NOMO-1 (cell line): ENCODE measurements at regions not wholly inside any gene's neighbourhood (a gene's known extent, or its start where the extent isn't known, plus 50 kb on each side); places are given as distances from the start of the nearest gene placed in this dataset.

ENCODE experiments used
- DNase-seq, 2 experiments: peaks; one replicate each; lab custom pipeline; 2025; ENCODE audit not compliant: unreplicated experiment in 2 of 2; lab: John Stamatoyannopoulos, UW

- no peak for DNase-seq
Measured at GRCh38 chr7:47049234-47049774, 532.6 kb downstream of the TNS3 start.

- peak; percentile 14 to 65 for DNase-seq
Measured at GRCh38 chr7:47047384-47047783, 534.5 kb downstream of the TNS3 start.

- DNase-seq: no peak
Measured at GRCh38 chr7:47046949-47047348, 535.0 kb downstream of the TNS3 start.

DNA sequence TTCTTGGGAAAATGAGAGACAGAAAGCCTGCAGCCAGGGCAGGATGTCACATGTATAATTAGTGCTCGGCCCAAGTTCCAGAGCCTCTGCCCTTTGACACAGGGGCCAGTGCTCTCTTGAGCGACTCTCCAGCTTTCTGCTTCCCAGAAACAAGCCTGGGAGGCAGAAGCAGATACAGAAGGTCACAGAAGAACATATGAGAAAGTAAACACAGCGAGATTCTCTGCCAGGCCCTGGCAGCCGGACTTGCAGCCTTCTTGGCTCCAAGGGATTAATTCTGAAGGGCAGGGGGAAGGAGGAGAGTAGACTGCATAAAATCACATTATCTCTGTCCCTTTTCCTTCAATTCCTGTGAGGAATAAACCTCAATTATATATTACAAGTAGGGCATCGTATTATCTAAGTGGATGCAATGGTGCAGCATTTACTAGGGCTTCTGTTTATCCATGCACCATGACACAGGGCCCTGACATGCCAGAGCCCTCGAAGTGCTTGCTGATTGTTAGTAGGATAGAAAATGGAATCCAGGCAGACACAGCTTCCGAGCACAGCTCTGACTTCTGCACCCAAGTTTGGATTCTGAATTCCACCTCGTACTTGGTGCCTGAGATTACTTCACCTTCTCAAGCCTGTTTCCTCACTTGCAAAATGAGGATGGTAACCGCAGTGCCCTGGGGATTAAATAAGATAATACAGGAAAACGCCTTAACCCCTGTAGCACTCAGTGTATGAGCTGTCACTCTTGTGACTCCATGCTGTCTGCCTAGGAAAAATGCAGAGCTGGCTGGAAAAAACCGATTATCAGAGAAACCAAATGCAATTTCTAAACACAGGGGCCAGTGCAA, 536.5 kb downstream of the TNS3 start:
- DNase-seq: no peak

- no peak for DNase-seq
Measured at GRCh38 chr7:47044625-47045024, 537.3 kb downstream of the TNS3 start.

DNA sequence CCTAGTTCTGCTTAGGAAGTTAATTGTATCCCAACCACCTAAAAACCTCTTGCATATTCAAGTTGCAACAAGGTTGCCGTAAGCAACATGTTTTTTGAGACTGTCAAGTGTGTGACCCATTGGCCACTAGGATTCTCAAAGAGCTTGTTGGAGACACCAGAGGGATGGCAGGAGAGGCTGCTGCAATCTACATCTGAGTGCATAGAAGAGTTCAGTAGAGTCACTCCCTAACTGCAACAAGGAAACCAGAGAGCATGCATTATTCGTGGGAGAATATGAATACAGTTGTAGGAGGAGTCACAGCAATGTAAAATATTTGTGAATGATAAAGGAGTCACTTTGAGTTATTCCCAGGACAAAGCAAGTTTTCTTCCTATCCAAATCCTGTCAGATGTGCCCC, 538.6 kb downstream of the TNS3 start:
- no peak for DNase-seq

GRCh38 chr7:47042669-47043068, 539.2 kb downstream of the TNS3 start:
- DNase-seq: no peak

- DNase-seq: no peak
Measured at GRCh38 chr7:47040795-47041347, 541.0 kb downstream of the TNS3 start.

GRCh38 chr7:47039904-47040303, 542.0 kb downstream of the TNS3 start:
- DNase-seq: no peak

DNA sequence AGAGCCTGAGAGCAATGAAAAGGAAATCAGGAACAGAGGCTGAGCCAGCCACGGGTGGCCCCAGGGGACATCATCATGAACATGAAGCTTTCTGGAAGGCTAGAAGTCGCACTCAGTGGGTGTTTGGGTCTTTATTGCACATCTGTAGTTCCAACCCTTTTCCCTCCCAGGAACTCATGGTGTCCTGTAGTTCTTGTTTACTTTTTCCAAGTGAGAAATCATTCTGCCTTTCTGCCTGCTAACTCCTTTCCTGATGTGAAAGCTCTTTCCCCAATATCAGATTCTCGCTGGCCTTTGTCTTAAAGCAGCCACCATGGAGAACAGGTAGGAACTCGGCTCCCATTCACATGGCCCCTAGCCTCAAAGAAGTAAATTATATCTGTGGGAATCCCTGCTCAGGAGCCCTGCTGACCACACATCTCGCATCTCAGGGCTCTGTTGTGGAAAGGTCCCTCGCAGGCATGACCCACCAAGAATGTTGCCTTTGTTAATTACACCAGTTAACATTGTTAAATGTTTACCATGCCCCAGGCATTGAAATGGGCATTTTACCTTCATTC, 542.7 kb downstream of the TNS3 start:
- no peak for DNase-seq

DNA sequence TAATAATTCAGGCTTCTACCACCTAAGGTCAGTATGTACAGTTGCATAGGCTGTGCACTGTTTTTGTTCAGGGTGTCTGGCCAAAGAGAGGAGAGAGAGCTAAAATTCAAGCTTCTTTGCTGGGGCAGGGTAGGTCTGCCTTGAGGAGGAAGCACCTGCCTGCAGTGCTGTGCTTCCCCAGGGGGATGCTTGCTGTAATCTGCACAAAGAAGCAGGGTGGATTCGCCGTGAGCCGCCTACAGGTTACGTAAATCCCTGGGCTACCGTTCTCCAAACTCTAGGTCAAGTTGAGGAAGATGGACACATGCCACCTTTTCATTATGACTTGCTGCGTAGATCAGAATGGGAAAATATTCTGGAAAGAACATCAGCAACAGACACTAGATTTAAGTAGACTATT, 543.3 kb downstream of the TNS3 start:
- DNase-seq: no peak

- DNase-seq: no peak
Measured at GRCh38 chr7:47037607-47038006, 544.3 kb downstream of the TNS3 start.

DNA sequence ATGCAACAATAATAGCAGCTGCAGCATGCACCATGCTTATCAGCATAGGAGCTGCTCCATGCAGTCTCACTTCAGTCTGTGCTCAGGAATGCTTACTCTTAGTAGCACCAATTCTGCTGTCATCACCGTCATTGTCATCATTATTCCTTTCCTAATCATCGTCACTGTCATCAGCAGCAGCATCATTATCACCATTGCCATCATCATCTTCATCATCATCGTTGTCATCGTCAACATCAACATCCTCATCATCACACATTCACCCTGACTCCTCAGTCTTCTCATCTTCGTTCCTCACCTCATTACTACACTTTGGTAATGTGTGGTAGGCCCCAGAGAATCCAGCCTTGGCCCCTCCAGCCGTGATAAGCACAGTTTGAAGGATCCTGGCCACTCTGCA, 545.0 kb downstream of the TNS3 start:
- DNase-seq: no peak

DNA sequence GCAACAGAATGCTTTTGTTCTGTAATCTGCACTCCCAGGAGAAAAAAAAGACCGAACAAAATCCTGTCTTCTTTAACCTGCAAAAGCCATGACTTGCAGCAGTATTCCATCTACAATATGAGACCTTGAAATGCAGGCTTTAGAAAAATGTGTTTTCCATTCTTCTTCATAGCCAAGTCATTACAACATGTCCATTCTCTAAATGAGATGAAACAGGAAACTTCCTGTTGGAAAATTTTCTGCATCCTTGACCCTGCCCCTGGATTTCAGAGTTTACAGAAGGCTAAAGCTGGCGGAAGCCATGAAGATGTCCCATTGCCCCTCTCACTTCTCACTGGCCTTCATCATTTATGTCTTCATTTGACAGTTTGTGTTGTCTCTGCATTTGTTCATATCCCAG, 546.4 kb downstream of the TNS3 start:
- no peak for DNase-seq

- no peak for DNase-seq
Measured at GRCh38 chr7:47034180-47034579, 547.7 kb downstream of the TNS3 start.

DNA sequence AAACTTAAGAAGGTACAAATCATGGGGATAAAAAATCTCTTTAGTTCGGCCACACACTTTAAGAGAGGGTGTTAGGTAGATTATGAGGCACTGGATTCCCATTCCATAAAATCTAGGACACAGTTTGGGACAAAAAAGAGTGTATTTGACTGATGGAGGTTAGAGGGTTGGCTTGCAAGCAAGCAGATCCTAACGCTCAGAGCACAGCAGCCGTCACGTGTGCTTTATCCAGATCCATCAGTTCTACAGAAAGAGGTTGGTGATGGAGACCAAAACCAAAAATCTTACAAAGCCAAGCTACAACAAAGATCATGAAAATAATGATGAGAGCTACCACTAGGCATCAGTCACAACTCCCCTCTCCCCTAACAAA, 549.4 kb downstream of the TNS3 start:
- DNase-seq: no peak

- DNase-seq: no peak
Measured at GRCh38 chr7:47031786-47032535, 550.0 kb downstream of the TNS3 start.

DNA sequence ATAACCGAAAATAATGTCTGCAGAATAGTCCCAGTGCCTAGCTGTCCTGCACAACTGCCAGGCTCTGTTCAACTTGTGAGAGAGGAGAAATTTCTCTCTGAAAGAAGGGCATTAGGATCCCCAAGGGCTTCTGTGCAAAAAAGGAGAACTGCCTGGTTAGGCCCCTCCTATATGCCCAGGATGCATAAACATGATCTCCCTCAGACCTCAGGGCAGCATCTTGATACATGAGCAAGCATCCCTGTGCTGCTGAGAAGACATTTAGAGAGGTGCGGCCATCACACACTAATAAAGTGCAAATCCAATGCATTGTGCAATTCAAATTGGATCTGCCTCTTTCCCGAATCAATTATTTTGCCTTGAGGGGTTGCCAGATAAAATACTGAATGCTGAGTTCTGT, 553.6 kb downstream of the TNS3 start:
- no peak for DNase-seq

DNA sequence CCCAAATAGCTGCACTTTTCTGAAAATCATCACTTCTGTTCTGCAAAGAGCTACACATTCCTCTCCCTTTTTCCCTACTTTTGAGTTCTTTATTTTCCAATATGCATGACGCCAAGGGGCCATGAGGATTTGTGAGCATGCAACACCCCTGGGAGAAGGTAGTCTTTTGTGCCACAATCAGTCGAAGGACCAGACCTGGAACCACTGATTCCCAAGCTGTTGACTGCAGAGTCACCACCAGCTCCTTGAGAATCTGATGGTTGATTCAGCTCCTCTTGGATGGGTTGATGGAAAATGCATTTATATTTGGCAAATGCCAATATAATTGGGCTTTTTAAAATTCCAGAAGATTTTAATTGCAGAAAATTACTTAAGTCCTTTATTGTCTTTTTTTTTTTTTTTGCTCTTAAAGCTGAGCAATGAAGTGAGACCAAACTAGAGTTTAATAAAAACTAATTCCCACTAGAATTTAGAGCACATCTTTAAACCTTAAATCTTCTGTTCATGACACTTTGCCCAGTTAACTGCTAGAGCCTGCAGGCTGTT, 554.1 kb downstream of the TNS3 start:
- DNase-seq: no peak

DNA sequence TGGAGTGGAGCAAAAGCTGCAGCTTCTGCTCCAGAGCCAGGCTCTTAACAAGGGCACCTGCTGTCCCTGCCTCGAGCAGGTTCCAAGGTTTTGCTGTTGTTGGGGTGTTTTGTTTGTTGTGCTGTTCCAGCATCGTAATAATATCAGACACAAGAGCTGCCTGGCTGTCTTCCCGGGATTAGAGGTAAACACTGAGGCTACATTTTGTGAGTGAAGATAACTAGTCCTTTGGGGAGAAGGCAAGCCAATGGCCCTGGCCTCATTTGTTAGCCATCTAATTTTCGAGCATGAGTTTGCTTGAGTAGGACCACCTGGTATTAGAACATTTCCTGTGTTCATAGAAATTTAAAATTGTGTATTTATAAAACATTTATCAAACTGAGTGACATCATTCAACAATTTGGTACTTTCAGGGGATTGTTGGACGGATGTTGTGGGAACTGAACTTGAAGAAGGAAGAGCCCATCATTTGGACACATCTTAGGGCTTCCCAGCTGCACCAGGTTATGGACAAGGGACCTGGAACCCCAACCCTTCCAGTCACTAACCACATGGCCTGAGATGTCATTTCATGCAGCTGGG, 555.0 kb downstream of the TNS3 start:
- DNase-seq: no peak

DNA sequence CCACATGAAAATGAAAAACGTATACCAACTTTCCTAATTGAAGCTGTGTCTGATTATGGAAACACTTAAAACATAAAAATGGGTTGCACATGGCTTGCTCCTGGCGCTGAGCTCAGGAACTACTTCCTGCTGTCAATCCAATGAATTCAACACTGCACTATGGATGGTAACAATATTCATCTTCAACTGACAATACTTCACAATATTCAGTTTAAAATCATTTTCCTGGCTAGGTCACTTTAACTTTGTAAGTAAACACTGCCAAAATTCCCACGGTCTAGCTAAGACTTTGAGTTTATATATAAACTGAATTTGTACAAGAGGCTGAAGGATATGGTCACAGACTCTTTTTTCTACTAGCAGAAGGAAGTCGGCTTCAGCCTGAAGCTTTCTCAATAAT, 556.9 kb downstream of the TNS3 start:
- no peak for DNase-seq
